OCI-LY3 (cell line): ENCODE measurements at regions not wholly inside any gene's neighbourhood (a gene's known extent, or its start where the extent isn't known, plus 50 kb on each side); places are given as distances from the start of the nearest gene placed in this dataset.

ENCODE experiments used
- H2AFZ ChIP-seq: fragments of 200-600, 300-600 bp; shearing (Covaris generic); 2 replicates; pipeline ENCODE4 v1.6.0; 2014; ENCODE audit warnings: antibody characterized with exemption, low read depth, low read length
- H3K27ac ChIP-seq: fragments of 200-600, 300-600 bp; sonication (generic); 2 replicates; pipeline ENCODE4 v1.5.1; 2014; ENCODE audit warnings: mild to moderate bottlenecking, low read length, moderate library complexity, mixed read lengths
- H3K27me3 ChIP-seq: fragments of 200-600, 300-600 bp; sonication (generic); 2 replicates; pipeline ENCODE4 v1.6.1; 2014; ENCODE audit warnings: low read depth, low read length, mixed read lengths
- H3K36me3 ChIP-seq: fragments of 200-600, 300-600 bp; sonication (generic); replicated peaks from 2 replicates; pipeline ENCODE3; 2014; ENCODE audit warnings: low read depth, low read length, mixed read lengths
- H3K4me1 ChIP-seq: fragments of 300-600, 200-600 bp; sonication (generic); 2 replicates; pipeline ENCODE4 v1.6.1; 2014; ENCODE audit warnings: low read length, mixed read lengths
- H3K4me2 ChIP-seq: fragments of 200-600, 300-600 bp; sonication (generic); 2 replicates; pipeline ENCODE4 v1.6.1; 2014; ENCODE audit warnings: low read length, mixed read lengths
- H3K4me3 ChIP-seq: fragments of 300-600, 200-600 bp; sonication (generic); 2 replicates; pipeline ENCODE4 v1.5.1; 2014; ENCODE audit warnings: antibody characterized with exemption, mild to moderate bottlenecking, low read length, moderate library complexity
- H3K79me2 ChIP-seq: fragments of 300-600, 200-600 bp; shearing (Covaris generic); 2 replicates; pipeline ENCODE4 v1.6.1; 2014; ENCODE audit warnings: mild to moderate bottlenecking, low read length, mixed read lengths
- H3K9ac ChIP-seq: fragments of 300-600, 200-600 bp; shearing (Covaris generic); 2 replicates; pipeline ENCODE4 v1.6.0; 2014; ENCODE audit warnings: mild to moderate bottlenecking, low read length, moderate library complexity
- H3K9me3 ChIP-seq: fragments of 200-600, 300-600 bp; shearing (Covaris generic); 2 replicates; pipeline ENCODE4 v1.6.1; 2014; ENCODE audit warnings: low read length, mixed read lengths; ENCODE audit not compliant: insufficient read depth
- H4K20me1 ChIP-seq: fragments of 200-600, 300-600 bp; sonication (generic); 2 replicates; pipeline ENCODE4 v1.6.1; 2016; ENCODE audit warnings: low read length, mixed read lengths; ENCODE audit not compliant: insufficient read depth
- CTCF ChIP-seq: fragments of 200-600, 300-600 bp; sonication (generic); IDR thresholded peaks from 2 replicates; pipeline ENCODE4 v1.5.1; 2014; ENCODE audit warnings: antibody characterized with exemption, low read length, low read depth
- EZH2phosphoT487 ChIP-seq: fragments of 200-600 bp; shearing (Covaris generic); IDR thresholded peaks from 2 replicates; pipeline ENCODE4 v1.6.1; 2018; ENCODE audit warnings: antibody characterized with exemption, mixed run types, low read depth

DNA sequence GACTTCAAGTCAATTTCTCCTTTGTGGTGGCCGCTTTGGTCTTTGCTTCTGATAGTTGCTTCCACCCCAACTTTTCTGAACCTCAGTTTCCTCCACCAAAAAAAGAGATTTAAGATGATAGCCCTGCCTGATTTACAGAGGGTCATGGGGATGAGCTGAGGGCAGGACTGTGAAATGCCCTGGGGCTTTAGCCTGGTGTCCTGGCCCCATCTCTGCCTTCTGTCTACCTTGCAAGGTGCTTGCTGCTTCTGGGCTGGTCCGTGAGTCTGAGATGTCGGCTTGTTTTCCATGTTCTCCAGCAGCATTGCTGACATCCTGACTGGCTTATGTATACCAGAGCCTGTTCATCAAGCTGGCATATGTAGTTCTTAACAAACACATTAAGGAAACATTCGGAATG lies 191.9 kb upstream of the MPHOSPH6 start:
- no peaks in the 10 kb centered on the region for H3K9me3 ChIP-seq
- H3K27me3 ChIP-seq, result peaks cover 23% of the 10 kb centered on the region
- no peaks in the 10 kb centered on the region for H4K20me1 ChIP-seq
- H3K9ac ChIP-seq, result no peak overlapping the region
- no peak overlapping the region for H2AFZ ChIP-seq
- no peaks in the 10 kb centered on the region for H3K79me2 ChIP-seq
- H3K27ac ChIP-seq, result no peak overlapping the region
- H3K4me2 ChIP-seq, result no peak overlapping the region
- no peaks in the 10 kb centered on the region for H3K4me1 ChIP-seq
- no peaks in the 10 kb centered on the region for H3K36me3 ChIP-seq
- TF ChIP-seq CTCF, result no peak
- TF ChIP-seq EZH2phosphoT487, result no peak
- H3K4me3 ChIP-seq, result no peak overlapping the region

- no peak for TF ChIP-seq CTCF
- H3K27ac ChIP-seq, result no peak overlapping the region
- no peaks in the 10 kb centered on the region for H3K9me3 ChIP-seq
- no peaks in the 10 kb centered on the region for H4K20me1 ChIP-seq
- H3K36me3 ChIP-seq, result no peaks in the 10 kb centered on the region
- no peaks in the 10 kb centered on the region for H3K4me1 ChIP-seq
- peaks cover 23% of the 10 kb centered on the region for H3K27me3 ChIP-seq
- no peak overlapping the region for H2AFZ ChIP-seq
- no peak overlapping the region for H3K4me3 ChIP-seq
- no peak overlapping the region for H3K4me2 ChIP-seq
- no peaks in the 10 kb centered on the region for H3K79me2 ChIP-seq
- no peak overlapping the region for H3K9ac ChIP-seq
Measured at GRCh38 chr16:82360024-82360783, 190.2 kb upstream of the MPHOSPH6 start.

GRCh38 chr16:82358606-82359221 lies 188.7 kb upstream of the MPHOSPH6 start:
- Histone ChIP-seq H3K4me2 (no peak overlapping the region), H3K9me3 (no peaks in the 10 kb centered on the region), H3K27me3 (peaks cover 23% of the 10 kb centered on the region), H3K79me2 (no peaks in the 10 kb centered on the region), H3K4me1 (no peaks in the 10 kb centered on the region), H2AFZ (no peak overlapping the region), H3K36me3 (no peaks in the 10 kb centered on the region), H3K9ac (no peak overlapping the region), H3K4me3 (no peak overlapping the region), H4K20me1 (no peaks in the 10 kb centered on the region), H3K27ac (no peak overlapping the region)
- TF ChIP-seq EZH2phosphoT487, result no peak
- no peak for TF ChIP-seq CTCF

DNA sequence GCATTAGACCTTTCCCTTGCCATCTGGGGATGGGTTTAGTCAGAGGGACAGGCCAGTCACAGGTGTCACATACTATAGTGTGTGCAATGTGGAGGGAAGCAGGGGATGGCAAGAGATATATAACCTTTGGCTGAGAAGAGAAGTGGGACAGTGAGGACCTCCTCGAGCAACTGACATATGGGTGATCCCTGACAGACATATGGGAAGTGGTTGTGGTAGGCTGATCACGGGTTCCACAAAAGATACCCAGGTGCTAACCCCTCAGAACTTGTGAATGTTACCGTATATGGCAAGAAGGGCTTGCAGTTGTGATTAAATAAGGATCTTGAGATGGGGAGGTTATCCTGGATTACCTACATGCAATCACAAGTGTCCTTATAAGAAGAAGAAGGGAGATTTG lies 188.1 kb upstream of the MPHOSPH6 start:
- Histone ChIP-seq H3K27ac (no peak overlapping the region), H3K9ac (no peak overlapping the region), H3K4me1 (no peaks in the 10 kb centered on the region), H3K27me3 (peaks cover 23% of the 10 kb centered on the region), H2AFZ (no peak overlapping the region), H3K36me3 (no peaks in the 10 kb centered on the region), H3K79me2 (no peaks in the 10 kb centered on the region), H3K4me3 (no peak overlapping the region), H3K4me2 (no peak overlapping the region), H4K20me1 (no peaks in the 10 kb centered on the region), H3K9me3 (no peaks in the 10 kb centered on the region)
- no peak for TF ChIP-seq CTCF
- TF ChIP-seq EZH2phosphoT487, result no peak
